ENCODE measurements at regions not wholly inside any gene's neighbourhood (a gene's known extent, or its start where the extent isn't known, plus 50 kb on each side); places are given as distances from the start of the nearest gene placed in this dataset.

DNA sequence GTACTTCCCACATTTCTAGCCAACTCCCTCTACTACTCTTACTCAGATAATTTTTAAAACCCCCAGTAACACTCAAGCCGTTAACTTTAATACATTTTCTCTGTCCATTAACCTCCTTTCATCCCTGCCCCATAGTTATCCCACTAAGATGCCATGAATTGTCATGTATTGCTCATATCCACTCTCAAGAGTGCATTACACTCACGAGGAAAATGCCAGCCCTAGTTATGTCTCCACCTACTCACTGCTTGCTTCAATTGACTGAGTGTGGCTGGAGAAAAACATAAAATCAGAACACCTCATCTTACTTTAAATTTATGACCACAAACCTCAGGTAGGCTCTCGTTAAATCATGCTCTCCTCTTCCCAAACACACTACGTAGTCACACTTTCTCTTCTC, 324.1 kb upstream of the NPSR1 start:
- Histone ChIP-seq H3K18ac (ENCODE audit: low read length) (no peak overlapping the region), H3K79me1 (ENCODE audit: low read depth, low read length) (no peaks in the 10 kb centered on the region), H2BK12ac (ENCODE audit: low read length) (no peak overlapping the region), H3K9me3 (replicated peaks in 1 of 2; ENCODE audit: control insufficient read depth in 2 of 2, insufficient read depth in 1 of 2, low read depth in 1 of 2, low read length in 2 of 2) (no peaks in the 10 kb centered on the region), H3K36me3 (replicated peaks in 1 of 2; ENCODE audit: control insufficient read depth in 2 of 2, insufficient read depth in 2 of 2, low read length in 2 of 2) (no peaks in the 10 kb centered on the region), H3K23ac (ENCODE audit: low read depth, low read length, poor library complexity) (no peak overlapping the region), H3K14ac (ENCODE audit: low read length) (no peak overlapping the region), H3K4ac (ENCODE audit: low read length) (no peak overlapping the region), H3K4me2 (ENCODE audit: insufficient read depth, low read length, poor library complexity, severe bottlenecking) (no peak overlapping the region), H3K27me3 (ENCODE audit: control insufficient read depth in 3 of 3, insufficient read depth in 3 of 3, low read depth in 1 of 3, low read length in 3 of 3) (no peaks in the 10 kb centered on the region), H2AFZ (ENCODE audit: low read length) (no peak overlapping the region), H2BK5ac (ENCODE audit: low read length) (no peak overlapping the region), H3K27ac (replicated peaks; ENCODE audit: low read length) (no peak overlapping the region), H3K9ac (ENCODE audit: low read depth, low read length, poor library complexity) (no peak overlapping the region), H3K4me1 (ENCODE audit: control insufficient read depth in 2 of 2, insufficient read depth in 1 of 2, low read depth in 1 of 2, low read length in 2 of 2) (peaks cover 0 to 4% of the 10 kb centered on the region in 2 donors), H4K8ac (ENCODE audit: low read depth, low read length) (no peak overlapping the region), H2BK15ac (ENCODE audit: low read length) (no peak overlapping the region), H2BK120ac (ENCODE audit: low read depth, low read length) (no peak overlapping the region), H4K91ac (ENCODE audit: low read depth, low read length, poor library complexity) (no peak overlapping the region), H3K4me3 (ENCODE audit: low read length in 2 of 2) (no peak overlapping the region), H2AK5ac (ENCODE audit: low read depth, low read length) (no peak overlapping the region)
- WGBS, 2 donors (ENCODE audit: extremely low coverage in 2 of 2, insufficient read length in 2 of 2, insufficient replicate concordance in 1 of 2), result 100% methylated on average over 1 of the region's 4 CpGs; no CpG with 5 or more reads in 1 of the 2 donors
- no peak for DNase-seq (ENCODE audit: low spot score)

DNA sequence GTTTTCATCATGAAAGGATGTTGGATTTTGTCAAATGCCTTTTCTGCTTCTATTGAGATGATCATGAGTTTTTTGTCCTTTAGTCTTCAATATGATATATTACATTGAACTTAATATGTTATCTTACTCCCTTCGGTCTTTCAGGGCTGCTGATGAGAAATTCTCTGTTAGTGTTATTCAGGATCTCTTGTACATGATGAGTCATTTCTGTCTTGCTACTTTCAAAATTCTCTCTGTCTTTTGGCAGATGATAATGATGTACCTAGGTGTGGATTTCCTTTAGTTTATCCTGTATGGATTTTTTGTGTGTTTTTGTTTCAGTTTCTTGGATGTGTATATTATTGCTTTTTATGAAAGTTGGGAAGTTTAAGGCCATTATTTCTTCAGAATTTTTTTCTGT, 320.9 kb upstream of the NPSR1 start:
- Histone ChIP-seq H3K36me3 (replicated peaks in 1 of 2; ENCODE audit: control insufficient read depth in 2 of 2, insufficient read depth in 2 of 2, low read length in 2 of 2) (no peaks in the 10 kb centered on the region), H3K27ac (replicated peaks; ENCODE audit: low read length) (no peak overlapping the region), H3K9me3 (replicated peaks in 1 of 2; ENCODE audit: control insufficient read depth in 2 of 2, insufficient read depth in 1 of 2, low read depth in 1 of 2, low read length in 2 of 2) (no peaks in the 10 kb centered on the region), H3K18ac (ENCODE audit: low read length) (no peak overlapping the region), H3K4ac (ENCODE audit: low read length) (no peak overlapping the region), H3K9ac (ENCODE audit: low read depth, low read length, poor library complexity) (no peak overlapping the region), H3K4me3 (ENCODE audit: low read length in 2 of 2) (no peak overlapping the region), H4K91ac (ENCODE audit: low read depth, low read length, poor library complexity) (no peak overlapping the region), H3K4me2 (ENCODE audit: insufficient read depth, low read length, poor library complexity, severe bottlenecking) (no peak overlapping the region), H2BK12ac (ENCODE audit: low read length) (no peak overlapping the region), H2BK15ac (ENCODE audit: low read length) (no peak overlapping the region), H3K27me3 (ENCODE audit: control insufficient read depth in 3 of 3, insufficient read depth in 3 of 3, low read depth in 1 of 3, low read length in 3 of 3) (no peaks in the 10 kb centered on the region), H3K4me1 (ENCODE audit: control insufficient read depth in 2 of 2, insufficient read depth in 1 of 2, low read depth in 1 of 2, low read length in 2 of 2) (peaks cover 0 to 2% of the 10 kb centered on the region in 2 donors), H3K79me1 (ENCODE audit: low read depth, low read length) (no peaks in the 10 kb centered on the region), H2AK5ac (ENCODE audit: low read depth, low read length) (no peak overlapping the region), H2BK120ac (ENCODE audit: low read depth, low read length) (no peak overlapping the region), H3K23ac (ENCODE audit: low read depth, low read length, poor library complexity) (no peak overlapping the region), H2BK5ac (ENCODE audit: low read length) (no peak overlapping the region), H2AFZ (ENCODE audit: low read length) (no peak overlapping the region), H3K14ac (ENCODE audit: low read length) (no peak overlapping the region), H4K8ac (ENCODE audit: low read depth, low read length) (no peak overlapping the region)
- WGBS, 2 donors (ENCODE audit: extremely low coverage in 2 of 2, insufficient read length in 2 of 2, insufficient replicate concordance in 1 of 2), result no CpG with 5 or more reads among the region's 1 CpG
- DNase-seq (ENCODE audit: low spot score), result no peak

DNA sequence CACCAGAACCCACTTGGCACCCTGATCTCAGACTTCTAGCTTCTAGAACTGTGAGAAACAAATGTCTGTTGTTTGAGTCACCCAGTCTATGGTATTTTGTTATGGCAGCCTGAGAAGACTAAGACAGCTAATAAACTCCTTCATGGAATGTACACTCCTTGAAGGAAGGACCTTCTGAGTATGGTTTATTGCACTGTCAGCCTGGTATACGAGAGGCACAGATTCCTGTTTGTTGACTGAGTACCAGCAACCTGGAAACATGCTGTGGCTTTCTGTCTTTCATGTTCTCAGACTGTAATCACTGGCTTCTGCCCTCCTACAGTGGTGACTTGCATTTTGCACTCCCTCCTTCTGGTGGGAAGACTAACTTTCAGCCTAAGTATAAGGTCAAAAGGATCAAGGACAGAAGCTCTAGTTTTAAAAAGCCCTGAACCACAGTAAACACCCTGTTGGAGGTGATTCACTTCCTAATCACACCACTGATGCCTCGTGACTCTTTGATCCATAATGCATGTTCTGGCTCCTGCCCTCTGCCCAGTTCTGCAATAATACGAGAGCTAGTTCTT, 319.0 kb upstream of the NPSR1 start:
- H3K27ac ChIP-seq (replicated peaks; ENCODE audit: low read length), result no peak overlapping the region
- no peak for DNase-seq (ENCODE audit: low spot score)
- no peaks in the 10 kb centered on the region for H3K36me3 ChIP-seq (replicated peaks in 1 of 2; ENCODE audit: control insufficient read depth in 2 of 2, insufficient read depth in 2 of 2, low read length in 2 of 2)
- H3K4me2 ChIP-seq (ENCODE audit: insufficient read depth, low read length, poor library complexity, severe bottlenecking), result no peak overlapping the region
- no peak overlapping the region for H2AK5ac ChIP-seq (ENCODE audit: low read depth, low read length)
- no peaks in the 10 kb centered on the region for H3K27me3 ChIP-seq (ENCODE audit: control insufficient read depth in 3 of 3, insufficient read depth in 3 of 3, low read depth in 1 of 3, low read length in 3 of 3)
- H2BK12ac ChIP-seq (ENCODE audit: low read length), result no peak overlapping the region
- no peak overlapping the region for H3K9ac ChIP-seq (ENCODE audit: low read depth, low read length, poor library complexity)
- no peak overlapping the region for H3K23ac ChIP-seq (ENCODE audit: low read depth, low read length, poor library complexity)
- no peak overlapping the region for H3K18ac ChIP-seq (ENCODE audit: low read length)
- no peak overlapping the region for H3K4me3 ChIP-seq (ENCODE audit: low read length in 2 of 2)
- no peak overlapping the region for H4K91ac ChIP-seq (ENCODE audit: low read depth, low read length, poor library complexity)
- no peak overlapping the region for H3K14ac ChIP-seq (ENCODE audit: low read length)
- no peaks in the 10 kb centered on the region for H3K79me1 ChIP-seq (ENCODE audit: low read depth, low read length)
- no peak overlapping the region for H2BK5ac ChIP-seq (ENCODE audit: low read length)
- no peak overlapping the region for H2BK15ac ChIP-seq (ENCODE audit: low read length)
- no peak overlapping the region for H2AFZ ChIP-seq (ENCODE audit: low read length)
- H3K4me1 ChIP-seq (ENCODE audit: control insufficient read depth in 2 of 2, insufficient read depth in 1 of 2, low read depth in 1 of 2, low read length in 2 of 2), result peaks cover 0 to 2% of the 10 kb centered on the region in 2 donors
- no peak overlapping the region for H4K8ac ChIP-seq (ENCODE audit: low read depth, low read length)
- H3K9me3 ChIP-seq (replicated peaks in 1 of 2; ENCODE audit: control insufficient read depth in 2 of 2, insufficient read depth in 1 of 2, low read depth in 1 of 2, low read length in 2 of 2), result no peaks in the 10 kb centered on the region
- no peak overlapping the region for H2BK120ac ChIP-seq (ENCODE audit: low read depth, low read length)
- no CpG with 5 or more reads among the region's 3 CpGs for WGBS, 2 donors (ENCODE audit: extremely low coverage in 2 of 2, insufficient read length in 2 of 2, insufficient replicate concordance in 1 of 2)
- H3K4ac ChIP-seq (ENCODE audit: low read length), result no peak overlapping the region

- Histone ChIP-seq H2BK12ac (ENCODE audit: low read length) (no peak overlapping the region), H4K8ac (ENCODE audit: low read depth, low read length) (no peak overlapping the region), H3K4me1 (ENCODE audit: control insufficient read depth in 2 of 2, insufficient read depth in 1 of 2, low read depth in 1 of 2, low read length in 2 of 2) (peaks cover 0 to 2% of the 10 kb centered on the region in 2 donors), H3K23ac (ENCODE audit: low read depth, low read length, poor library complexity) (no peak overlapping the region), H3K9ac (ENCODE audit: low read depth, low read length, poor library complexity) (no peak overlapping the region), H3K27ac (replicated peaks; ENCODE audit: low read length) (no peak overlapping the region), H3K14ac (ENCODE audit: low read length) (no peak overlapping the region), H2BK120ac (ENCODE audit: low read depth, low read length) (no peak overlapping the region), H3K4me2 (ENCODE audit: insufficient read depth, low read length, poor library complexity, severe bottlenecking) (no peak overlapping the region), H4K91ac (ENCODE audit: low read depth, low read length, poor library complexity) (no peak overlapping the region), H3K27me3 (ENCODE audit: control insufficient read depth in 3 of 3, insufficient read depth in 3 of 3, low read depth in 1 of 3, low read length in 3 of 3) (no peaks in the 10 kb centered on the region), H3K4ac (ENCODE audit: low read length) (no peak overlapping the region), H3K18ac (ENCODE audit: low read length) (no peak overlapping the region), H3K9me3 (replicated peaks in 1 of 2; ENCODE audit: control insufficient read depth in 2 of 2, insufficient read depth in 1 of 2, low read depth in 1 of 2, low read length in 2 of 2) (no peaks in the 10 kb centered on the region), H3K36me3 (replicated peaks in 1 of 2; ENCODE audit: control insufficient read depth in 2 of 2, insufficient read depth in 2 of 2, low read length in 2 of 2) (no peaks in the 10 kb centered on the region), H2BK5ac (ENCODE audit: low read length) (no peak overlapping the region), H2AK5ac (ENCODE audit: low read depth, low read length) (no peak overlapping the region), H3K4me3 (ENCODE audit: low read length in 2 of 2) (no peak overlapping the region), H2AFZ (ENCODE audit: low read length) (no peak overlapping the region), H2BK15ac (ENCODE audit: low read length) (no peak overlapping the region), H3K79me1 (ENCODE audit: low read depth, low read length) (no peaks in the 10 kb centered on the region)
- WGBS, 2 donors (ENCODE audit: extremely low coverage in 2 of 2, insufficient read length in 2 of 2, insufficient replicate concordance in 1 of 2), result no CpG with 5 or more reads among the region's 2 CpGs
- DNase-seq (ENCODE audit: low spot score), result no peak
Measured at GRCh38 chr7:34341326-34341725, 316.7 kb upstream of the NPSR1 start.
